HUES48 (cell line): ENCODE measurements at regions not wholly inside any gene's neighbourhood (a gene's known extent, or its start where the extent isn't known, plus 50 kb on each side); places are given as distances from the start of the nearest gene placed in this dataset.

Experiments
- H3K27ac ChIP-seq: one replicate; pipeline ENCODE4 v1.7.0; 2013; ENCODE audit warnings: low read depth, low read length, inconsistent platforms
- H3K27me3 ChIP-seq: 2 replicates; pipeline ENCODE4 v1.6.1; 2013; ENCODE audit warnings: mild to moderate bottlenecking, low read length; ENCODE audit not compliant: control insufficient read depth, insufficient read depth
- H3K36me3 ChIP-seq: 2 replicates; pipeline ENCODE4 v1.6.1; 2013; ENCODE audit warnings: low read length; ENCODE audit not compliant: control insufficient read depth, insufficient read depth
- H3K4me1 ChIP-seq: 2 replicates; pipeline ENCODE4 v1.6.1; 2013; ENCODE audit warnings: mild to moderate bottlenecking, low read length; ENCODE audit not compliant: control insufficient read depth, insufficient read depth
- H3K4me3 ChIP-seq: 2 replicates; pipeline ENCODE4 v1.5.1; 2013; ENCODE audit warnings: mild to moderate bottlenecking, low read depth, low read length
- H3K9ac ChIP-seq: 2 replicates; pipeline ENCODE4 v1.6.1; 2013; ENCODE audit warnings: mild to moderate bottlenecking, low read depth, low read length, moderate library complexity
- H3K9me3 ChIP-seq: 2 replicates; pipeline ENCODE4 v1.6.1; 2013; ENCODE audit warnings: low read length; ENCODE audit not compliant: control insufficient read depth, insufficient read depth

GRCh38 chr3:152076148-152076547 is 192.6 kb upstream of the MBNL1 start:
- Histone ChIP-seq H3K27me3 (no peaks in the 10 kb centered on the region), H3K4me3 (no peak overlapping the region), H3K9ac (no peak overlapping the region), H3K27ac (no peak overlapping the region), H3K9me3 (peaks cover 5% of the 10 kb centered on the region; the same call in 1 of the 2 replicates), H3K4me1 (no peaks in the 10 kb centered on the region), H3K36me3 (no peaks in the 10 kb centered on the region)

- no peaks in the 10 kb centered on the region for H3K27me3 ChIP-seq
These were observed 188.7 kb upstream of the MBNL1 start for GRCh38 chr3:152079980-152080379.

GRCh38 chr3:152083135-152083534 is 185.6 kb upstream of the MBNL1 start:
- Histone ChIP-seq H3K27ac (no peak overlapping the region), H3K9ac (no peak overlapping the region), H3K4me3 (no peak overlapping the region), H3K27me3 (no peaks in the 10 kb centered on the region), H3K9me3 (peaks cover 5% of the 10 kb centered on the region; the same call in 1 of the 2 replicates), H3K4me1 (peaks cover 20% of the 10 kb centered on the region), H3K36me3 (no peaks in the 10 kb centered on the region)

More at GRCh38 chr3:152079980-152080379, 188.7 kb upstream of the MBNL1 start:
- Histone ChIP-seq H3K27ac (no peak overlapping the region), H3K4me3 (no peak overlapping the region), H3K4me1 (peaks cover 17% of the 10 kb centered on the region), H3K36me3 (no peaks in the 10 kb centered on the region), H3K9ac (no peak overlapping the region), H3K9me3 (peaks cover 5% of the 10 kb centered on the region; the same call in 1 of the 2 replicates)

GRCh38 chr3:152084441-152085158 is 184.1 kb upstream of the MBNL1 start:
- H3K27me3 ChIP-seq = no peaks in the 10 kb centered on the region
- no peak overlapping the region for H3K4me3 ChIP-seq
- peaks cover 20% of the 10 kb centered on the region for H3K4me1 ChIP-seq
- H3K27ac ChIP-seq = no peak overlapping the region
- H3K9ac ChIP-seq = no peak overlapping the region
- no peaks in the 10 kb centered on the region for H3K36me3 ChIP-seq
- peaks cover 3% of the 10 kb centered on the region; the same call in 1 of the 2 replicates for H3K9me3 ChIP-seq

DNA sequence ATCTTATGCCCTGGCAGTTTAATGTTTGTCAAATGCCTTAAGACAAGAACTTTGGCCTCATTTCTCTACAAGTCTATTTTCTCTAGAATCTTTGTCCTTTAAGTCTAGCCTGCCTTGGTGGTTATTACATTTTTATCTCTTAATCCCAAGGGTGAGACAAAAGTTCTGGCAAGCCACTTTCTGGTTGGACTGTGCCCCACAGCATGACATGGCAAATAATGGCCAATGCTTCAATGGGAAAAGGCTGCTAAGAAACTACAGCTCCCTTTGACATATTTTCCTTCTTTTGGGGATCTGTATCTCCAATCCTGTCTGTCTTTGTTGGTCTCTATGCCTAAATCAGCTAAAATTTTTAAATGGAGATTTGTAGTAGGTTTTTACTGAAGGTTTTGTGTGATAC is 181.6 kb upstream of the MBNL1 start:
- Histone ChIP-seq H3K9ac (no peak overlapping the region), H3K27me3 (no peaks in the 10 kb centered on the region), H3K9me3 (no peaks in the 10 kb centered on the region)

DNA sequence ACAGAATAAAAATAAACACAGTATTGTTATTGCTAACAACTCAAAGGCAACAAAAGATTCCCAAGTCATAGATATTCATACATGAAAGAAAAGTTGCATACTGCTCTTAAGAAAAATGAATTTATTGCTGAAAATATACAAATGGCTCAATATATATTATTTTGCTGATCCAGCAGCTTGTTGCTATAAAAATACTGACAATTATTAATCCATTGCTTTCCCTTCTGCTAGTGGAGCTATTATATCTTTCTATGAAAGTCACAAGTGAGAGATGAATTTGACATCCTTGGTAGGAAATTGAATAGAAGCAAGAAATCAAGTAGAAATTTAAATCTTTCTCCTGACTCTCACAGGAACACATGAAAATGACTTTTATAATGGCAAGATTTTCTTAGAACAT is 179.2 kb upstream of the MBNL1 start:
- Histone ChIP-seq H3K9me3 (no peaks in the 10 kb centered on the region), H3K27me3 (no peaks in the 10 kb centered on the region), H3K4me1 (peaks cover 3% of the 10 kb centered on the region; the same call in 1 of the 2 replicates)

More for the DNA sequence above, 181.6 kb upstream of the MBNL1 start:
- H3K4me3 ChIP-seq = no peak overlapping the region
- peaks cover 20% of the 10 kb centered on the region for H3K4me1 ChIP-seq
- H3K36me3 ChIP-seq = no peaks in the 10 kb centered on the region
- no peak overlapping the region for H3K27ac ChIP-seq

GRCh38 chr3:152091725-152092124 is 177.0 kb upstream of the MBNL1 start:
- Histone ChIP-seq H3K9ac (no peak overlapping the region), H3K9me3 (no peaks in the 10 kb centered on the region), H3K27me3 (no peaks in the 10 kb centered on the region), H3K4me3 (no peak overlapping the region), H3K27ac (no peak overlapping the region), H3K36me3 (no peaks in the 10 kb centered on the region), H3K4me1 (peaks cover 3% of the 10 kb centered on the region; the same call in 1 of the 2 replicates)

More for the DNA sequence above, 179.2 kb upstream of the MBNL1 start:
- Histone ChIP-seq H3K36me3 (no peaks in the 10 kb centered on the region), H3K27ac (no peak overlapping the region), H3K9ac (no peak overlapping the region), H3K4me3 (no peak overlapping the region)

GRCh38 chr3:152093901-152094300 is 174.8 kb upstream of the MBNL1 start:
- H3K27me3 ChIP-seq = no peaks in the 10 kb centered on the region
- H3K4me1 ChIP-seq = no peaks in the 10 kb centered on the region
- H3K9ac ChIP-seq = no peak overlapping the region
- H3K27ac ChIP-seq = no peak overlapping the region
- H3K9me3 ChIP-seq = no peaks in the 10 kb centered on the region
- H3K36me3 ChIP-seq = no peaks in the 10 kb centered on the region
- no peak overlapping the region for H3K4me3 ChIP-seq

- Histone ChIP-seq H3K9ac (no peak overlapping the region), H3K4me1 (no peaks in the 10 kb centered on the region), H3K9me3 (no peaks in the 10 kb centered on the region)
These were observed 174.3 kb upstream of the MBNL1 start for GRCh38 chr3:152094406-152094805.

GRCh38 chr3:152095472-152095871 is 173.3 kb upstream of the MBNL1 start:
- Histone ChIP-seq H3K36me3 (no peaks in the 10 kb centered on the region), H3K4me1 (0 out of 2 replicates have a peak, but pooled peaks cover 3% of the 10 kb centered on the region), H3K9me3 (no peaks in the 10 kb centered on the region), H3K27me3 (no peaks in the 10 kb centered on the region), H3K9ac (no peak overlapping the region), H3K27ac (no peak overlapping the region), H3K4me3 (no peak overlapping the region)

More at GRCh38 chr3:152094406-152094805, 174.3 kb upstream of the MBNL1 start:
- Histone ChIP-seq H3K27ac (no peak overlapping the region), H3K27me3 (no peaks in the 10 kb centered on the region), H3K36me3 (no peaks in the 10 kb centered on the region), H3K4me3 (no peak overlapping the region)

GRCh38 chr3:152096280-152096906 is 172.3 kb upstream of the MBNL1 start:
- no peaks in the 10 kb centered on the region for H3K9me3 ChIP-seq
- no peaks in the 10 kb centered on the region for H3K36me3 ChIP-seq
- no peak overlapping the region for H3K4me3 ChIP-seq
- no peak overlapping the region for H3K27ac ChIP-seq
- H3K4me1 ChIP-seq = 0 out of 2 replicates have a peak, but pooled peaks cover 3% of the 10 kb centered on the region
- no peaks in the 10 kb centered on the region for H3K27me3 ChIP-seq
- H3K9ac ChIP-seq = no peak overlapping the region
